ENCODE measurements at regions not wholly inside any gene's neighbourhood (a gene's known extent, or its start where the extent isn't known, plus 50 kb on each side); places are given as distances from the start of the nearest gene placed in this dataset.

- DNase-seq: no peak
Observed at GRCh38 chr9:79962836-79963235, 391.1 kb downstream of the TLE4 start.

GRCh38 chr9:79962150-79962549 lies 390.4 kb downstream of the TLE4 start:
- no peak for DNase-seq

- no peak for DNase-seq
Observed at GRCh38 chr9:79955300-79955699, 383.5 kb downstream of the TLE4 start.

- no peak for DNase-seq
Observed at GRCh38 chr9:79953908-79954307, 382.1 kb downstream of the TLE4 start.

GRCh38 chr9:79952401-79952800 lies 380.6 kb downstream of the TLE4 start:
- no peak for DNase-seq

GRCh38 chr9:79946712-79947111 lies 374.9 kb downstream of the TLE4 start:
- DNase-seq: no peak

- DNase-seq: no peak
Observed at GRCh38 chr9:79945495-79945894, 373.7 kb downstream of the TLE4 start.

- peak in 1 of 3 experiments; percentile 14 for DNase-seq
Observed at GRCh38 chr9:79945016-79945415, 373.3 kb downstream of the TLE4 start.

- no peak for DNase-seq
Observed at GRCh38 chr9:79940919-79941318, 369.2 kb downstream of the TLE4 start.

- peak in 1 of 3 experiments; percentile 8 for DNase-seq
Observed at GRCh38 chr9:79939819-79940218, 368.1 kb downstream of the TLE4 start.

DNA sequence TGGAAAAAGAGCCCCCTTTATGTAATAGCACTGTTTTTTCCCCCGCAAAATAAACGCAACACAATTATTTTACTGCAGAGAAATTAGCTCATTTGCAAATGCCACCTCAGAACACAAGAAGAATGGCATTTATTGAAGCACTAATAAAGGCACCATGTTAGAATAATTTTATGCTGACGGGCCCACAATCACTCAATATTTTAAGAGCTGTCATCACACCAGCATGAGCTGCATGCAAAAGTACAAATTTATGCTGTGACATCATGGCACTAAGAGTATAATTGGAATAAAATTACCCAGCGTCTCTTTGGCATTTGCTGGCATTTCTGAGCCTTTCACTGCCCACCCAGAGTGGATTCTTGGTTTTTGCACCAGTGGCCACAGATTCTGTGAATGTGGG lies 364.6 kb downstream of the TLE4 start:
- DNase-seq: peak in 1 of 3 experiments; percentile 20

DNA sequence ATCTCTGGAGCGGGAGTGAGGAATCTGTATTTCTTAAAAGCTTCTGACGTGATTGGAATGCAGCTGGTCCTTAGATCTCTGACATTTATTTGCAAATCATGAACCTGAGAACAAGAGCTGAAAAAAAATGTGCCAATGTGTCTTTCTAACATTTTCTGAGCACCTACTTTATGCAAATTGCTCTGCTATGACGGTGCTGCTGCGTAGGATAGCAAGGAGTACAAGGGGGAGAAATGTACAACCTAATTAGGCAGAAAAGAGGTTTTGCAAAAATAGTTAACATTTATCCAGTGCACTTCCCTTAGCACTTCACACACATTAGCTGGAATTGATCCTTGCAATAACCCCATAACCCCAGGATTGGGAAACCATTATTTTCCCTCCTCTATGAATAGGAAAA lies 357.5 kb downstream of the TLE4 start:
- DNase-seq: no peak

GRCh38 chr9:79928661-79929223 lies 357.0 kb downstream of the TLE4 start:
- DNase-seq: no peak

GRCh38 chr9:79925326-79925725 lies 353.6 kb downstream of the TLE4 start:
- DNase-seq: no peak

DNA sequence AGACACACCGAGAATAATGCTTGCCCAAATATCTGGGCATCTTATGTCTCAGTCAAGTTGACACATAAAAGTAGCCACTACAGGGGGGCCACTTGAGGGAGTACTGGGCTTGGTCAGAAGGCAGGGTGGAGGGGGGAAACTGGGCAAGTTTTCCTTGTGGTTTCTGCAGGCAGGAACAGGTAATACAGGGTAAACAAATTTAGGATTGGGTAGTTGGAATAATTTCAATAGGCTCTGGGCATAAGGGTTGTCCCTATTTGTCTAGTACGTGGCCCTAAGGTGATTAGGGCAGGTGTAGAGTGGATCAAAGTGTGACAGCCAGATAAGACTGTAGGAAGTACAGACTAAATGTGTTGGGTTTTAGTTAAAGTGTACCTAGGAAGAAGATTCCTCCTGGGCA lies 353.1 kb downstream of the TLE4 start:
- peak in 1 of 3 experiments; percentile 32 for DNase-seq

- peak in 1 of 3 experiments; percentile 56 for DNase-seq
Observed at GRCh38 chr9:79917421-79917820, 345.7 kb downstream of the TLE4 start.

GRCh38 chr9:79913867-79914266 lies 342.1 kb downstream of the TLE4 start:
- DNase-seq: no peak

- no peak for DNase-seq
Observed at GRCh38 chr9:79912318-79913070, 340.7 kb downstream of the TLE4 start.

DNA sequence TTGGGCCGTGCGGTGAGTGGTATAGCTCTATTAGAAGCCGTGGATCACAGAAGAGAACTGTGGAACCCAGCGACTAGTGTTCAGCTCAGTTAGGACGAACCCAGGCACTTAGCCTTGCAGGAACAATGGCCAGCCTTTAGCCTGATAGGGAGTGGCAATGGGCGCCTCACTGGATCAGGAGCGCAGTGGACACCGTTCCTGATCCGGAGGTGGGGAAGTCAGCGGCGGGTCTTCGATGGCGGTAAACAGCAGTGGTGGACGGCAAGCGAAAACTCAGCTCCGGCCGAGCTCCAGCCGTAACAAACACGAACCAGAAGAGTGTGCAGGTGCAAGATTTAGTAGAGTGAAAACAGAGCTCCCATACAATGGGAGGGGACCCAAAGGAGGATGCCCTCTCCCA lies 340.0 kb downstream of the TLE4 start:
- DNase-seq: no peak

- DNase-seq: no peak
Observed at GRCh38 chr9:79902825-79903600, 331.2 kb downstream of the TLE4 start.

DNA sequence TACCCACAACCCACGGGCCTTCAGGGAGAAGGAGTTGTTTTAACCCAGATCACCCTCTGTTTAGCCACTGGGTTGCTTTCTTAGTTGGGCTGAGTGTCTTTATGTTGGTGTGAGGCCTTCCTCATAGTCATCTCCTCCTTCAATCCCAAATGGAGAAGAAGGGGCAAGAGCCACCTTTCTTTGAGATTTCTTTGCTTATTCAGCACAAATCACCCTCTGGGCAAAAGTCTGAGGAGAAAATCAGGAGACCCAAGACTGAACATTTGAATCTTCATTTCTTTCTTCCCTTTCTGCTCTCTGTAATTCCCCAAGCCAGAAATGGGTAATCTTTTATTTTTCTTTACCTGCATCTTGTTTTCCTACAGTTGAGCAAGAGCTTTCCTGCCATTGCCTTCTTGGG lies 329.0 kb downstream of the TLE4 start:
- DNase-seq: no peak

DNA sequence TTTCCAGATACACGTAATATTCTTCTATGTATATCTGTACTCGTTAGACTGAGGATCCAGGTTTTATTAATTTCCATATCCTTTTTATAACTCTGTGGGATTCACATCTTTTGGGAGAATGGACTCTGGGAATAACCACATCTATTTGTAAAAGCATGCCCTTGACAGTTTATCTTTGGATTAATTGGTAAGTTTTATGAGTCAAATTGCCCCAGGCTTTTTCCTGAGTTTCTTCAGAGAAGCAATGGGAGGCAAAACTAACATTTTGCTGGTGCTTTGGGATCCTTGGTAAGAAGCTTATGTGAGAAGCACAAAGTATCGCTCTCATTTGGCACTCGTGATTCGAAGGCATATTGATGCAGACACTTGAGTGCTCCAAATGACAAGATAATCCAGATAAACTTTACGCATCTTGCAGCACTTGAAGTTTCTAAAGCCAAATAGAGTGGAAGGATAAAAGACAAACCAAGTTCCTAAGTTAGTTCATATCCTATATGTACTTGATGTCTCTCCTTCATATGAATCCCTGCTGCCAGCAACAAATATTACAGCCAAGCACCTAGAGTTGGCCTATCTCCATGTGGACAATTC lies 324.7 kb downstream of the TLE4 start:
- peak in 1 of 3 experiments; percentile 7 for DNase-seq

- peak in 1 of 3 experiments; percentile 8 for DNase-seq
Observed at GRCh38 chr9:79895232-79895631, 323.5 kb downstream of the TLE4 start.

GRCh38 chr9:79889369-79889768 lies 317.6 kb downstream of the TLE4 start:
- DNase-seq: no peak
